GM06990 (cell line): ENCODE measurements at regions not wholly inside any gene's neighbourhood (a gene's known extent, or its start where the extent isn't known, plus 50 kb on each side); places are given as distances from the start of the nearest gene placed in this dataset.

ENCODE experiments used
- DNase-seq: peaks from one replicate; pipeline ENCODE4 v3.0.0-alpha.2; 2011; ENCODE audit not compliant: insufficient read length; ENCODE audit errors: extremely low read depth
- H3K27me3 ChIP-seq: replicated peaks from 2 replicates; pipeline ENCODE4 v1.6.0; 2011; ENCODE audit warnings: low read length; ENCODE audit not compliant: control insufficient read depth, insufficient read depth
- H3K36me3 ChIP-seq: 2 replicates; pipeline ENCODE4 v1.5.1; 2011; ENCODE audit warnings: low read length; ENCODE audit not compliant: control insufficient read depth, insufficient read depth
- H3K4me3 ChIP-seq: replicated peaks from 2 replicates; pipeline ENCODE4 v1.5.1; 2011; ENCODE audit warnings: low read depth, mild to moderate bottlenecking, control low read depth, low read length
- TF ChIP-seq, protein P1 (sequence below): IDR thresholded peaks from 2 replicates; pipeline ENCODE4 v1.5.1; 2011; ENCODE audit warnings: low read length, control low read depth, mild to moderate bottlenecking, inconsistent platforms; ENCODE audit not compliant: insufficient read depth, poor library complexity, severe bottlenecking

DNA sequence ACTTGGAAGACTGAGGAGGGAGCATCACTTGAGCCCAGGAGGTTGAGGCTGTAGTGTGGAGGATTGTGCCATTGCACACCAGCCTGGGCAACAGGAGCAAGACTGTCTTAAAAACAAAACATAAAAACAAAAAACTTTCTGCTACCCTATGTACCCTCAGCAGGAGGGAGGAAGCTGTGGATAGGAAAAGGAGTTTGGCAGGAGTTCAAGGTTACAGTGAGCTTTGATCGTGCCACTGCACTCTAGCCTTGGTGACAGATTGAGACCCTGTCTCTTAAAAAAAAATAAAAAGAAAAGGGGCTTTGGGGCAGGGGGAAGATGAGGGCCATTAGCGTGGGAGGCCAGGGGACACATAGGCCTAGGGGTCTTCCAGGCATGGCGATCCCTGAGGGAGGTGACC, 135.7 kb downstream of the DHX35 start:
- TF ChIP-seq, protein P1, sequence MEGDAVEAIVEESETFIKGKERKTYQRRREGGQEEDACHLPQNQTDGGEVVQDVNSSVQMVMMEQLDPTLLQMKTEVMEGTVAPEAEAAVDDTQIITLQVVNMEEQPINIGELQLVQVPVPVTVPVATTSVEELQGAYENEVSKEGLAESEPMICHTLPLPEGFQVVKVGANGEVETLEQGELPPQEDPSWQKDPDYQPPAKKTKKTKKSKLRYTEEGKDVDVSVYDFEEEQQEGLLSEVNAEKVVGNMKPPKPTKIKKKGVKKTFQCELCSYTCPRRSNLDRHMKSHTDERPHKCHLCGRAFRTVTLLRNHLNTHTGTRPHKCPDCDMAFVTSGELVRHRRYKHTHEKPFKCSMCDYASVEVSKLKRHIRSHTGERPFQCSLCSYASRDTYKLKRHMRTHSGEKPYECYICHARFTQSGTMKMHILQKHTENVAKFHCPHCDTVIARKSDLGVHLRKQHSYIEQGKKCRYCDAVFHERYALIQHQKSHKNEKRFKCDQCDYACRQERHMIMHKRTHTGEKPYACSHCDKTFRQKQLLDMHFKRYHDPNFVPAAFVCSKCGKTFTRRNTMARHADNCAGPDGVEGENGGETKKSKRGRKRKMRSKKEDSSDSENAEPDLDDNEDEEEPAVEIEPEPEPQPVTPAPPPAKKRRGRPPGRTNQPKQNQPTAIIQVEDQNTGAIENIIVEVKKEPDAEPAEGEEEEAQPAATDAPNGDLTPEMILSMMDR = no peak
- Histone ChIP-seq H3K27me3 (no peaks in the 10 kb centered on the region; the same call in none of the 2 replicates), H3K36me3 (no peaks in the 10 kb centered on the region), H3K4me3 (no peak overlapping the region)
- DNase-seq = no peak

- H3K4me3 ChIP-seq = no peak overlapping the region
- H3K27me3 ChIP-seq = no peaks in the 10 kb centered on the region; the same call in none of the 2 replicates
- TF ChIP-seq, protein P1 = no peak
- no peaks in the 10 kb centered on the region for H3K36me3 ChIP-seq
- no peak for DNase-seq
Observed at GRCh38 chr20:39095870-39096269, 133.7 kb downstream of the DHX35 start.

- Histone ChIP-seq H3K36me3 (no peaks in the 10 kb centered on the region), H3K27me3 (no peaks in the 10 kb centered on the region; the same call in none of the 2 replicates), H3K4me3 (no peak overlapping the region)
- no peak for DNase-seq
- TF ChIP-seq, protein P1 = no peak
Observed at GRCh38 chr20:39094391-39094790, 132.2 kb downstream of the DHX35 start.

- no peak for DNase-seq
Observed at GRCh38 chr20:39092733-39093410, 130.7 kb downstream of the DHX35 start.

GRCh38 chr20:39090906-39091305, 128.8 kb downstream of the DHX35 start:
- TF ChIP-seq, protein P1 = no peak
- Histone ChIP-seq H3K4me3 (no peak overlapping the region), H3K27me3 (no peaks in the 10 kb centered on the region; the same call in none of the 2 replicates), H3K36me3 (no peaks in the 10 kb centered on the region)
- DNase-seq = no peak

More at GRCh38 chr20:39092733-39093410, 130.7 kb downstream of the DHX35 start:
- Histone ChIP-seq H3K36me3 (no peaks in the 10 kb centered on the region), H3K4me3 (no peak overlapping the region), H3K27me3 (no peaks in the 10 kb centered on the region; the same call in none of the 2 replicates)
- TF ChIP-seq, protein P1 = no peak
